KMS-11 (cell line): ENCODE measurements at regions not wholly inside any gene's neighbourhood (a gene's known extent, or its start where the extent isn't known, plus 50 kb on each side); places are given as distances from the start of the nearest gene placed in this dataset.

Experiments used
- H2AFZ ChIP-seq: fragments of 200-600 bp; sonication (generic); 2 replicates; pipeline ENCODE4 v1.6.1; 2016; ENCODE audit warnings: antibody characterized with exemption, mixed run types, low read depth
- H3K27ac ChIP-seq: fragments of 200-600 bp; sonication (generic); 2 replicates; pipeline ENCODE4 v1.6.1; 2016; ENCODE audit warnings: mild to moderate bottlenecking, mixed run types
- H3K27me3 ChIP-seq: fragments of 200-600 bp; sonication (generic); 2 replicates; pipeline ENCODE4 v1.6.1; 2017; ENCODE audit warnings: mild to moderate bottlenecking, low read depth, mixed run types, moderate library complexity; ENCODE audit not compliant: insufficient read depth
- H3K36me3 ChIP-seq: fragments of 200-600 bp; sonication (generic); 2 replicates; pipeline ENCODE4 v1.6.1; 2017; ENCODE audit warnings: mild to moderate bottlenecking, mixed run types; ENCODE audit not compliant: insufficient read depth
- H3K4me1 ChIP-seq: fragments of 200-600 bp; sonication (generic); 2 replicates; pipeline ENCODE4 v1.6.1; 2016; ENCODE audit warnings: mild to moderate bottlenecking, low read depth, mixed run types; ENCODE audit not compliant: poor library complexity, severe bottlenecking
- H3K4me2 ChIP-seq: fragments of 200-600 bp; sonication (generic); 2 replicates; pipeline ENCODE4 v1.7.0; 2016; ENCODE audit warnings: mild to moderate bottlenecking, mixed run types
- H3K4me3 ChIP-seq: fragments of 200-600 bp; sonication (generic); IDR thresholded peaks from 2 replicates; pipeline ENCODE4 v1.6.1; 2017; ENCODE audit warnings: low read depth, low read length, mixed read lengths; ENCODE audit not compliant: insufficient read depth
- H3K79me2 ChIP-seq: fragments of 200-600 bp; sonication (generic); 2 replicates; pipeline ENCODE4 v1.6.1; 2016; ENCODE audit warnings: low read depth, mixed run types; ENCODE audit not compliant: insufficient read depth
- H3K9ac ChIP-seq: fragments of 200-600 bp; sonication (generic); 2 replicates; pipeline ENCODE4 v1.6.1; 2016; ENCODE audit warnings: mild to moderate bottlenecking, mixed run types
- H4K20me1 ChIP-seq: fragments of 200-600 bp; sonication (generic); 2 replicates; pipeline ENCODE4 v1.6.1; 2016; ENCODE audit warnings: mild to moderate bottlenecking, mixed run types; ENCODE audit not compliant: insufficient read depth
- CTCF ChIP-seq: fragments of 200-600 bp; sonication (generic); conservative IDR thresholded peaks from 2 replicates; pipeline ENCODE4 v1.6.1; 2017; ENCODE audit warnings: low read depth, mild to moderate bottlenecking, antibody characterized with exemption, low read length, moderate library complexity, mixed read lengths

DNA sequence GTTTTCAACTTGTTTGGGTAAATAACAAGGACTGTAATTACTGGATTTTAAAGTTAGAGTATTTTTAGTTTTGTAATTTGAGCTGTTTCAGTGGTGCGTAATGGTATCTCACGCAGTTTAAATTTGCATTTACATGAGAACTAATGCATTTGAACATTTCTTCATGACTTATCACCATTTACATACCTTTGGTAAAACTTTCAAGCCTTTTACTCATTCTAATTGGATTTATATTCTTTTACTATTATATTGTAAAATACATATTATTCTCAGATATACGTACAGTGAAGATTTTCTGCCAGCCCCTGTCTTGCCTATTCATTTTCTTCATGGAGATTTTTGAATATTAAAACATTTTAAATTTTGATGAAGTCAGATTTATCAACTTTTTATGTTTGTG lies 703.8 kb downstream of the MECOM start:
- no peak for TF ChIP-seq CTCF
- H3K4me2 ChIP-seq: no peak overlapping the region
- H3K36me3 ChIP-seq: no peaks in the 10 kb centered on the region
- no peaks in the 10 kb centered on the region for H3K27me3 ChIP-seq
- H3K9ac ChIP-seq: no peak overlapping the region
- H2AFZ ChIP-seq: no peak overlapping the region
- no peaks in the 10 kb centered on the region for H3K4me1 ChIP-seq
- H3K27ac ChIP-seq: no peak overlapping the region
- no peaks in the 10 kb centered on the region for H4K20me1 ChIP-seq
- no peak overlapping the region for H3K4me3 ChIP-seq
- no peaks in the 10 kb centered on the region for H3K79me2 ChIP-seq

GRCh38 chr3:168958466-168958865 lies 705.0 kb downstream of the MECOM start:
- Histone ChIP-seq H3K36me3 (no peaks in the 10 kb centered on the region), H3K4me2 (no peak overlapping the region), H3K27me3 (no peaks in the 10 kb centered on the region), H3K27ac (no peak overlapping the region), H3K79me2 (no peaks in the 10 kb centered on the region), H3K4me1 (no peaks in the 10 kb centered on the region), H4K20me1 (no peaks in the 10 kb centered on the region), H2AFZ (no peak overlapping the region), H3K9ac (no peak overlapping the region), H3K4me3 (no peak overlapping the region)
- no peak for TF ChIP-seq CTCF

DNA sequence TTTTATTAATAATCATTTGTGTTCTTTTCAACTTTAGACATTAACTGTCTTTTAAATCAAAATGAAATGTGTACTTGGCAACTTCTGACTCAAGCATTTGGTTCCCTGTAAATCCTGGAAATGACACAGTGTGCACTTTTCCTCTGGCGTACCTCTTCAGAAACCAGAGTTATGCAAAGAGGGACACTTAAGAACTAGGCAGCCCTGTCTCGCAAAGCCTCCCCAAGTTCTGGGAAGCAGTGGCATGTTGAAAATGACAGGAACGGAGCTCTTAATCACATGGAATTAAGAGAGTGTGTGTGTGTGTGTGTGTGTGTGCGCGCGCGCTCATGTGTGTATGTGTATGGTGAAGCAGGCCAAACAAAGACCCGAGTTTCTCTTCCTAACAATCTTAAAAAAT lies 707.4 kb downstream of the MECOM start:
- no peaks in the 10 kb centered on the region for H3K27me3 ChIP-seq
- TF ChIP-seq CTCF: no peak
- no peak overlapping the region for H3K27ac ChIP-seq
- no peaks in the 10 kb centered on the region for H3K79me2 ChIP-seq
- H4K20me1 ChIP-seq: no peaks in the 10 kb centered on the region
- H3K4me1 ChIP-seq: no peaks in the 10 kb centered on the region
- no peak overlapping the region for H3K9ac ChIP-seq
- H3K4me2 ChIP-seq: no peak overlapping the region
- H3K36me3 ChIP-seq: no peaks in the 10 kb centered on the region
- no peak overlapping the region for H2AFZ ChIP-seq
- no peak overlapping the region for H3K4me3 ChIP-seq

DNA sequence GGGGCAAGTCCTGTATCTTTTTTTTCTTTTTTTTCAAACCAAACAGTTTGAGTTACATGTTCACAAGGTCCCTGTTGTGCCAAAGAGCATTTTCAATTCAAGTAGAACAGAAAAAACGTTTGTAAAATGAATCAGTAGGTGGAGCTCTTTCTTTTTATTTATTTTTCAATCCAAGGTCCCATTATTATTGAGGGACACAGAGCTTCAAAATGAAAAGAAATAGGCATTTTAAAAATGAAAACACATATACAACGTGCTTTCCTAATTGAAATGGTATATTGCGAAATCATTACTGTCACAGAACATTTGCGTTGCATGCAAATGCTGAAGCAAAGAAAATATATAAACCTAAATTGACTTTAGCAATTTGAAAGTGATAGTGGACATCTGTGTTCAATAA lies 711.0 kb downstream of the MECOM start:
- Histone ChIP-seq H4K20me1 (no peaks in the 10 kb centered on the region), H3K4me3 (no peak overlapping the region), H3K4me1 (no peaks in the 10 kb centered on the region), H2AFZ (no peak overlapping the region), H3K9ac (no peak overlapping the region), H3K4me2 (no peak overlapping the region), H3K79me2 (no peaks in the 10 kb centered on the region), H3K27ac (no peak overlapping the region), H3K36me3 (no peaks in the 10 kb centered on the region), H3K27me3 (no peaks in the 10 kb centered on the region)
- peak; percentile 61 for TF ChIP-seq CTCF

GRCh38 chr3:168951884-168952283 lies 711.6 kb downstream of the MECOM start:
- Histone ChIP-seq H3K4me1 (no peaks in the 10 kb centered on the region), H3K27me3 (no peaks in the 10 kb centered on the region), H3K9ac (no peak overlapping the region), H4K20me1 (no peaks in the 10 kb centered on the region), H3K79me2 (no peaks in the 10 kb centered on the region), H3K36me3 (no peaks in the 10 kb centered on the region), H2AFZ (no peak overlapping the region), H3K4me2 (no peak overlapping the region), H3K27ac (no peak overlapping the region), H3K4me3 (no peak overlapping the region)
- TF ChIP-seq CTCF: no peak
